GM06990 (cell line): ENCODE measurements at regions not wholly inside any gene's neighbourhood (a gene's known extent, or its start where the extent isn't known, plus 50 kb on each side); places are given as distances from the start of the nearest gene placed in this dataset.

Source experiments
- DNase-seq: peaks from one replicate; pipeline ENCODE4 v3.0.0-alpha.2; 2011; ENCODE audit not compliant: insufficient read length; ENCODE audit errors: extremely low read depth
- H3K27me3 ChIP-seq: replicated peaks from 2 replicates; pipeline ENCODE4 v1.6.0; 2011; ENCODE audit warnings: low read length; ENCODE audit not compliant: control insufficient read depth, insufficient read depth
- H3K36me3 ChIP-seq: 2 replicates; pipeline ENCODE4 v1.5.1; 2011; ENCODE audit warnings: low read length; ENCODE audit not compliant: control insufficient read depth, insufficient read depth
- H3K4me3 ChIP-seq: replicated peaks from 2 replicates; pipeline ENCODE4 v1.5.1; 2011; ENCODE audit warnings: low read depth, mild to moderate bottlenecking, control low read depth, low read length
- CTCF ChIP-seq: IDR thresholded peaks from 2 replicates; pipeline ENCODE4 v1.5.1; 2011; ENCODE audit warnings: low read length, control low read depth, mild to moderate bottlenecking, inconsistent platforms; ENCODE audit not compliant: insufficient read depth, poor library complexity, severe bottlenecking

DNA sequence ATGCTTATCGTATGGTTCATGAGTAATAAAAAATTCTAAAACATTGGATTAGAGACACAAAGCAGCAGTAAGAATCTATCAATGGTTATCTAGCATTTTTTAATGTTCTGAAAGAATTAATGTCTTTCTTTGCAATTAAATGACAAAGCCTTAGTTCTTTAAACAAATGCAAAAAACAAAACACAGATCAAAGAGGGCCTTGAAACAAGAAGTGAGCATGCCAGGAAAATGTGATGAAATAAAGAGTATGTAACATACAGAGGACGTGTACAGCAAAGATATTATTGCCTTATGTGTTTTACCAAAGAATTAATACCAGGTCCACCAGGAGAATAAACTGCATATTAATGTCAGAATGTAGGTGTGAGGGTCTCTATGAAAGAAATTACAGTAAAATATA is 812.3 kb upstream of the GRAMD2B start:
- DNase-seq = no peak
- H3K4me3 ChIP-seq = no peak overlapping the region
- H3K27me3 ChIP-seq = no peaks in the 10 kb centered on the region; the same call in 1 of the 2 replicates
- no peaks in the 10 kb centered on the region for H3K36me3 ChIP-seq
- TF ChIP-seq CTCF = no peak

DNA sequence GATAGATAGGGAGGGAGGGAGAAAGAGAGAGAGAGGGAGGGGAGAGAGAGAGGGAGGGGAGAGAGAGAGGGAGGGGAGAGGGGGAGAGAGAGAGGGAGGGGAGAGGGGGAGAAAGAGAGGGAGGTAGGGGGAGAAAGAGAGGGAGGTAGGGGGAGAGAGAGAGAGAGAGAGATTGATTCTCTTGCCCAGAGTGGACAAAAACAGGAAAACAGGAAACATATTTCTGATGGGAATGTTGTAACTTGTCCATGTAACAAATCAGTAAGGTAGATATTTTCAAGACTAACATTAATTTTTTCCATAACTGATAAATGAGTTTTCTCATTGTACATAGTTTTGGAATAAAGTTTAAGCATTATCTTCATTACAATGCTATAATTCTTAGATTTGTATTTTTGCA is 811.7 kb upstream of the GRAMD2B start:
- TF ChIP-seq CTCF = no peak
- H3K27me3 ChIP-seq = no peaks in the 10 kb centered on the region; the same call in 1 of the 2 replicates
- no peak overlapping the region for H3K4me3 ChIP-seq
- H3K36me3 ChIP-seq = no peaks in the 10 kb centered on the region
- no peak for DNase-seq

GRCh38 chr5:125612181-125612721 is 811.0 kb upstream of the GRAMD2B start:
- no peaks in the 10 kb centered on the region; the same call in 1 of the 2 replicates for H3K27me3 ChIP-seq
- no peak overlapping the region for H3K4me3 ChIP-seq

DNA sequence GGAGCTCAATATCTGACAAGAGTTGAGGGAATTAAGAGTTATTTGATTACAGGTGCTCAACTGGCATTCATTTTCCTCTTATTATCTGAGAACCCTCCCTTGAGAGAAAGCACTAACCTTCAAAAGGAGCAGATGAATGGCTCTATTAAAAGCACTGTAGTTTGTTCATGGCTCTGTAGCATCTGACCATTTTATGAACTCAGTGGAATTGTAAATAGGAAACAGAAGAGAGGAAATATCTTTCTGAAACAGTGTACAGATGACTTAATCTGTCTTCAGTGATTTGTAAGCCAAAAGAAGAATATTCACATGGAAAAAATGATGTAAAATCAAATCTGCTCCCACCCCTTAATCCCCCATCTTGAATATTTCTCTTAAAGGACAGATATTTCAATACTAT is 810.4 kb upstream of the GRAMD2B start:
- no peak for TF ChIP-seq CTCF
- no peaks in the 10 kb centered on the region for H3K36me3 ChIP-seq
- no peak overlapping the region for H3K4me3 ChIP-seq
- DNase-seq = no peak
- H3K27me3 ChIP-seq = no peaks in the 10 kb centered on the region

More at GRCh38 chr5:125612181-125612721, 811.0 kb upstream of the GRAMD2B start:
- H3K36me3 ChIP-seq = no peaks in the 10 kb centered on the region
- no peak for TF ChIP-seq CTCF
- no peak for DNase-seq

DNA sequence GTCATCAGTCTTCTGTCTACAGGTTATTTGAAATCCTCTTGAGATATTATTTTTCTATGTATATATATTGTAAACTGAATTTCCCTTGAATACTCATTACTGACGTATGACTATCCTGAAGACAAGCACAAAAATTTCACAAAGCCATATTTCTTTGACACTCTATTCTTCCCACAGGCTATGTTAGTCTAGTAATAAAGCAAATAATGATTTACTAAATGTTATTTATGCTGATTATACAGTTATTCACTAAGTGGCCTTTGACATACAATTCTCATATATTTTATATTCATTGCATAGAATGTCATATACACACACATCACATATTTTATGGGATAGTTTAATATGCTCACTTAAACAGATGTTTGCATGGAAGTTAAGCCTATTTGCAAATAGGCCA is 793.0 kb upstream of the GRAMD2B start:
- H3K36me3 ChIP-seq = no peaks in the 10 kb centered on the region
- H3K4me3 ChIP-seq = no peak overlapping the region
- TF ChIP-seq CTCF = no peak
- no peak for DNase-seq
- no peaks in the 10 kb centered on the region for H3K27me3 ChIP-seq

DNA sequence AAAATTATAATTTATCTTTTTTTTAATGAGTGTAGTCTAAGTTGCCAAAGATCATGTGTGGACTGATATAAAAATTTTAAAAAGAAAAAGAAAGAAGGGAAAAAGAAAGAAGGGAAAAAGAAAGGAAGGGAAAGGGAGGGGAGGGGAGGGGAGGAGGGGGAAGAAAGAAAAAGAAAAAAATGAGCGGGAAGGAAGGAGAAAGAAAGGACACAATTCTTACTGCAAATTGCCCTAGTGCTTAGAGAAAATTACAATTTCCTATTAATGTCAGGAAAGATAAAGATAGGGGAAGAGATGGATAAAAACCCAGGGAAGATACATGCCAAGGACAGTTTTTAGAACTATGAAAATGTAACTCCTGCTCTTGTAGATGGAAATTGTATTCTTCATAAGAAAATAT is 789.7 kb upstream of the GRAMD2B start:
- Histone ChIP-seq H3K4me3 (no peak overlapping the region), H3K36me3 (no peaks in the 10 kb centered on the region), H3K27me3 (no peaks in the 10 kb centered on the region)
- TF ChIP-seq CTCF = no peak
- DNase-seq = no peak
